Naive thymus-derived CD4-positive, alpha-beta T cell (primary cell): ENCODE measurements at regions not wholly inside any gene's neighbourhood (a gene's known extent, or its start where the extent isn't known, plus 50 kb on each side); places are given as distances from the start of the nearest gene placed in this dataset.

Source experiments
- ATAC-seq: fragments of 150-1000 bp; cut with Tn5 transposase; 2 replicates; pipeline ENCODE4 v1.10.0; 2021; ENCODE audit warnings: mild to moderate bottlenecking, moderate library complexity
- CTCF ChIA-PET: fragments of 350-600 bp; sonication (Branson Sonifier 250); formaldehyde crosslinking; loops from one replicate; lab custom pipeline; 2021; ENCODE audit warnings: antibody characterized with exemption; lab: Charles Lee
- POLR2A ChIA-PET: fragments of 350-600 bp; sonication (Branson Sonifier 250); formaldehyde crosslinking; loops from one replicate; lab custom pipeline; 2021; ENCODE audit warnings: antibody characterized with exemption, inconsistent platforms; lab: Charles Lee
- DNase-seq, 9 donors: peaks; one replicate each; pipeline versions ENCODE4 v3.0.0 to v3.0.0-alpha.2; 2020 to 2022; ENCODE audit warnings: mixed read lengths in 1 of 9
- H3K27ac ChIP-seq: one replicate; pipeline ENCODE4 v1.7.0; 2013; ENCODE audit warnings: mild to moderate bottlenecking, low read depth, low read length, moderate library complexity
- H3K27me3 ChIP-seq, 2 donors: one replicate each; pipeline ENCODE4 v1.7.0; 2013; ENCODE audit warnings: low read length in 2 of 2, mild to moderate bottlenecking in 2 of 2, moderate library complexity in 2 of 2; ENCODE audit not compliant: control insufficient read depth in 2 of 2, insufficient read depth in 2 of 2
- H3K36me3 ChIP-seq, 3 experiments: 1 replicate in 2 of 3; 2 replicates in 1 of 3; pipeline ENCODE4 v1.7.0; 2013; ENCODE audit warnings: low read length in 3 of 3, mild to moderate bottlenecking in 3 of 3, moderate library complexity in 1 of 3; ENCODE audit not compliant: insufficient read depth in 3 of 3, control insufficient read depth in 2 of 3
- H3K4me1 ChIP-seq, 2 donors: one replicate each; pipeline ENCODE4 v1.7.0; 2013; ENCODE audit warnings: low read length in 2 of 2, mild to moderate bottlenecking in 2 of 2, moderate library complexity in 1 of 2; ENCODE audit not compliant: control insufficient read depth in 2 of 2, insufficient read depth in 2 of 2
- H3K4me3 ChIP-seq: 2 replicates; pipeline ENCODE4 v1.7.0; 2013; ENCODE audit warnings: mild to moderate bottlenecking, low read length
- H3K9me3 ChIP-seq, 3 experiments: 1 replicate in 2 of 3; 2 replicates in 1 of 3; pipeline ENCODE4 v1.7.0; 2013; ENCODE audit warnings: low read length in 3 of 3; ENCODE audit not compliant: control insufficient read depth in 2 of 3
- H3K27ac Mint-ChIP-seq, 9 donors: one replicate each; pipeline ENCODE4 v1.8.0; 2020 to 2022; ENCODE audit warnings: mixed read lengths in 9 of 9, mild to moderate bottlenecking in 8 of 9, moderate library complexity in 5 of 9, inconsistent platforms in 2 of 9
- H3K27me3 Mint-ChIP-seq, 5 donors: one replicate each; pipeline ENCODE4 v1.8.0; 2021 to 2022; ENCODE audit warnings: mixed read lengths in 5 of 5, mild to moderate bottlenecking in 1 of 5
- H3K36me3 Mint-ChIP-seq, 5 donors: one replicate each; pipeline ENCODE4 v1.8.0; 2020 to 2022; ENCODE audit warnings: mixed read lengths in 5 of 5, mild to moderate bottlenecking in 3 of 5, inconsistent platforms in 1 of 5
- H3K4me1 Mint-ChIP-seq, 7 donors: one replicate each; pipeline ENCODE4 v1.8.0; 2020 to 2022; ENCODE audit warnings: mixed read lengths in 7 of 7, mild to moderate bottlenecking in 3 of 7, inconsistent platforms in 1 of 7
- H3K4me3 Mint-ChIP-seq, 10 donors: one replicate each; pipeline ENCODE4 v1.8.0; 2020 to 2022; ENCODE audit warnings: mild to moderate bottlenecking in 10 of 10, mixed read lengths in 10 of 10, moderate library complexity in 6 of 10, inconsistent platforms in 2 of 10
- H3K9me3 Mint-ChIP-seq, 11 donors: one replicate each; pipeline ENCODE4 v1.8.0; 2020 to 2022; ENCODE audit warnings: mixed read lengths in 11 of 11, mild to moderate bottlenecking in 4 of 11, inconsistent platforms in 1 of 11, moderate library complexity in 1 of 11
- intact Hi-C, 2 donors: fragments of 100-400 bp; cut with micrococcal nuclease; formaldehyde crosslinking; loops; one replicate each; pipeline ENCODE4 v1.15.1; 2023

- Histone ChIP-seq H3K9me3 (no peaks in the 10 kb centered on the region), H3K27ac (no peak overlapping the region), H3K27me3 (no peaks in the 10 kb centered on the region), H3K4me1 (no peaks in the 10 kb centered on the region), H3K36me3 (no peaks in the 10 kb centered on the region), H3K4me3 (no peak overlapping the region)
- H3K4me1 Mint-ChIP-seq, result peaks cover 0 to 8% (median 0%) of the 10 kb centered on the region in 7 donors
- DNase-seq (no peak), ATAC-seq (peak; percentile 45)
- H3K4me3 Mint-ChIP-seq, result no peak overlapping the region
- intact Hi-C loops, result no loop called here
- POLR2A ChIA-PET, result no interaction called here
- CTCF ChIA-PET, result no interaction called here
- H3K36me3 Mint-ChIP-seq, result peaks cover 0 to 3% (median 0%) of the 10 kb centered on the region in 5 donors
- H3K27me3 Mint-ChIP-seq, result peaks cover 0 to 4% (median 4%) of the 10 kb centered on the region in 5 donors
- peaks cover 0 to 3% (median 0%) of the 10 kb centered on the region in 11 donors for H3K9me3 Mint-ChIP-seq
- H3K27ac Mint-ChIP-seq, result peak overlapping the region in 2 of 9 donors; percentile 2 to 9
These were observed 324.5 kb downstream of the PCNX1 start for GRCh38 chr14:71231521-71232393.

GRCh38 chr14:71232506-71232905, 325.2 kb downstream of the PCNX1 start:
- H3K4me1 Mint-ChIP-seq, result peaks cover 0 to 8% (median 0%) of the 10 kb centered on the region in 7 donors
- peaks cover 0 to 6% (median 4%) of the 10 kb centered on the region in 5 donors for H3K27me3 Mint-ChIP-seq
- intact Hi-C loops, result no loop called here
- H3K27me3 ChIP-seq, result no peaks in the 10 kb centered on the region
- DNase-seq, result no peak
- peaks cover 0 to 2% (median 0%) of the 10 kb centered on the region in 5 donors for H3K36me3 Mint-ChIP-seq
- peaks cover 0 to 2% (median 0%) of the 10 kb centered on the region in 11 donors for H3K9me3 Mint-ChIP-seq
- H3K4me1 ChIP-seq, result no peaks in the 10 kb centered on the region
- no peak overlapping the region for H3K27ac Mint-ChIP-seq
- no peaks in the 10 kb centered on the region for H3K9me3 ChIP-seq
- H3K36me3 ChIP-seq, result no peaks in the 10 kb centered on the region
- CTCF ChIA-PET, result no interaction called here
- no peak overlapping the region for H3K4me3 ChIP-seq
- POLR2A ChIA-PET, result no interaction called here
- no peak for ATAC-seq
- no peak overlapping the region for H3K27ac ChIP-seq
- H3K4me3 Mint-ChIP-seq, result no peak overlapping the region

GRCh38 chr14:71235875-71236274, 328.6 kb downstream of the PCNX1 start:
- H3K27ac ChIP-seq, result no peak overlapping the region
- H3K4me1 ChIP-seq, result no peaks in the 10 kb centered on the region
- no peaks in the 10 kb centered on the region for H3K36me3 ChIP-seq
- ChIA-PET POLR2A (no interaction called here), CTCF (no interaction called here)
- intact Hi-C loops, result no loop called here
- H3K27me3 Mint-ChIP-seq, result peaks cover 0 to 8% (median 4%) of the 10 kb centered on the region in 5 donors
- H3K4me3 Mint-ChIP-seq, result no peak overlapping the region
- no peaks in the 10 kb centered on the region for H3K9me3 ChIP-seq
- H3K4me3 ChIP-seq, result no peak overlapping the region
- ATAC-seq (no peak), DNase-seq (no peak)
- H3K9me3 Mint-ChIP-seq, result no peaks in the 10 kb centered on the region
- no peaks in the 10 kb centered on the region for H3K36me3 Mint-ChIP-seq
- no peak overlapping the region for H3K27ac Mint-ChIP-seq
- H3K27me3 ChIP-seq, result no peaks in the 10 kb centered on the region
- H3K4me1 Mint-ChIP-seq, result peaks cover 0 to 10% (median 0%) of the 10 kb centered on the region in 7 donors

GRCh38 chr14:71236487-71236886, 329.2 kb downstream of the PCNX1 start:
- POLR2A ChIA-PET, result no interaction called here
- Histone ChIP-seq H3K27ac (no peak overlapping the region), H3K4me1 (no peaks in the 10 kb centered on the region), H3K4me3 (no peak overlapping the region), H3K9me3 (no peaks in the 10 kb centered on the region), H3K36me3 (no peaks in the 10 kb centered on the region), H3K27me3 (no peaks in the 10 kb centered on the region)
- H3K4me1 Mint-ChIP-seq, result peaks cover 0 to 10% (median 0%) of the 10 kb centered on the region in 7 donors
- DNase-seq, result no peak
- no peak for ATAC-seq
- H3K27ac Mint-ChIP-seq, result no peak overlapping the region
- intact Hi-C loops, result no loop called here
- CTCF ChIA-PET, result no interaction called here
- H3K9me3 Mint-ChIP-seq, result peaks cover 0 to under 1% (median 0%) of the 10 kb centered on the region in 11 donors
- H3K4me3 Mint-ChIP-seq, result no peak overlapping the region
- peaks cover 0 to 8% (median 4%) of the 10 kb centered on the region in 5 donors for H3K27me3 Mint-ChIP-seq
- H3K36me3 Mint-ChIP-seq, result no peaks in the 10 kb centered on the region

GRCh38 chr14:71237556-71237955, 330.3 kb downstream of the PCNX1 start:
- H3K27ac Mint-ChIP-seq, result no peak overlapping the region
- POLR2A ChIA-PET, result no interaction called here
- peaks cover 0 to 2% (median 0%) of the 10 kb centered on the region in 11 donors for H3K9me3 Mint-ChIP-seq

GRCh38 chr14:71238835-71239234, 331.6 kb downstream of the PCNX1 start:
- intact Hi-C loops, result no loop called here
- no peaks in the 10 kb centered on the region for H3K4me1 ChIP-seq
- no peak overlapping the region for H3K4me3 Mint-ChIP-seq
- H3K27ac ChIP-seq, result no peak overlapping the region
- no peak overlapping the region for H3K4me3 ChIP-seq
- CTCF ChIA-PET, result no interaction called here
- DNase-seq, result no peak
- no peaks in the 10 kb centered on the region for H3K9me3 ChIP-seq
- peaks cover 0 to 2% (median 0%) of the 10 kb centered on the region in 11 donors for H3K9me3 Mint-ChIP-seq
- H3K36me3 ChIP-seq, result no peaks in the 10 kb centered on the region
- no peaks in the 10 kb centered on the region for H3K27me3 ChIP-seq
- peaks cover 0 to under 1% (median 0%) of the 10 kb centered on the region in 5 donors for H3K36me3 Mint-ChIP-seq
- ATAC-seq, result no peak
- H3K27ac Mint-ChIP-seq, result no peak overlapping the region
- POLR2A ChIA-PET, result no interaction called here
- peaks cover 0 to 18% (median 0%) of the 10 kb centered on the region in 7 donors for H3K4me1 Mint-ChIP-seq
- peaks cover 0 to 8% (median 4%) of the 10 kb centered on the region in 5 donors for H3K27me3 Mint-ChIP-seq

More at GRCh38 chr14:71237556-71237955, 330.3 kb downstream of the PCNX1 start:
- no peaks in the 10 kb centered on the region for H3K36me3 ChIP-seq
- ATAC-seq (no peak), DNase-seq (no peak)
- no peak overlapping the region for H3K4me3 ChIP-seq
- no peaks in the 10 kb centered on the region for H3K9me3 ChIP-seq
- intact Hi-C loops, result no loop called here
- H3K27ac ChIP-seq, result no peak overlapping the region
- CTCF ChIA-PET, result no interaction called here
- H3K4me1 ChIP-seq, result no peaks in the 10 kb centered on the region
- H3K27me3 ChIP-seq, result no peaks in the 10 kb centered on the region
- peaks cover 0 to 8% (median 4%) of the 10 kb centered on the region in 5 donors for H3K27me3 Mint-ChIP-seq
- no peak overlapping the region for H3K4me3 Mint-ChIP-seq
- H3K36me3 Mint-ChIP-seq, result no peaks in the 10 kb centered on the region
- peaks cover 0 to 14% (median 0%) of the 10 kb centered on the region in 7 donors for H3K4me1 Mint-ChIP-seq
